Keratinocyte (primary cell): ENCODE measurements at regions not wholly inside any gene's neighbourhood (a gene's known extent, or its start where the extent isn't known, plus 50 kb on each side); places are given as distances from the start of the nearest gene placed in this dataset.

Experiments
- DNase-seq: peaks from one replicate; pipeline ENCODE4 v3.0.0-alpha.2; 2011; ENCODE audit warnings: low read depth, missing footprints, low spot score
- FAIRE-seq: peaks from 2 replicates; lab custom pipeline; 2011; peaks lifted over from hg19 to GRCh38; lab: Jason Lieb, UNC
- H2AFZ ChIP-seq: 2 replicates; pipeline ENCODE4 v1.6.0; 2012; ENCODE audit warnings: low read length, control low read depth, inconsistent platforms; ENCODE audit not compliant: control insufficient read depth
- H3K27ac ChIP-seq: 2 replicates; pipeline ENCODE4 v1.5.1; 2011; ENCODE audit warnings: low read length; ENCODE audit not compliant: control insufficient read depth, insufficient read depth
- H3K27me3 ChIP-seq: 3 replicates; pipeline ENCODE4 v1.6.0; 2011; ENCODE audit warnings: low read length; ENCODE audit not compliant: control insufficient read depth, insufficient read depth; ENCODE audit errors: extremely low read depth
- H3K36me3 ChIP-seq, 2 experiments: 2 replicates in 1 of 2; 3 replicates in 1 of 2; pipeline ENCODE4 v1.5.1; 2011; ENCODE audit warnings: low read length in 2 of 2, mild to moderate bottlenecking in 1 of 2; ENCODE audit not compliant: control insufficient read depth in 2 of 2, insufficient read depth in 2 of 2; ENCODE audit errors: extremely low read depth in 1 of 2
- H3K4me1 ChIP-seq: 3 replicates; pipeline ENCODE4 v1.5.1; 2011; ENCODE audit warnings: low read length; ENCODE audit not compliant: control insufficient read depth, insufficient read depth; ENCODE audit errors: extremely low read depth
- H3K4me2 ChIP-seq: 3 replicates; pipeline ENCODE4 v1.6.0; 2011; ENCODE audit warnings: low read depth, low read length; ENCODE audit not compliant: control insufficient read depth, insufficient read depth; ENCODE audit errors: extremely low read depth
- H3K4me3 ChIP-seq, 3 experiments: fragments of 200-600 bp in 1 of 3; sonication (generic) in 1 of 3; 2 replicates in 2 of 3; 3 replicates in 1 of 3; pipeline ENCODE4 v1.5.1; 2011 to 2016; ENCODE audit warnings: low read length in 3 of 3, mild to moderate bottlenecking in 3 of 3, control low read depth in 2 of 3, inconsistent platforms in 1 of 3, low read depth in 1 of 3, mixed read lengths in 1 of 3, mixed run types in 1 of 3, moderate library complexity in 1 of 3; ENCODE audit not compliant: control insufficient read depth in 2 of 3, insufficient read depth in 2 of 3; ENCODE audit errors: extremely low read depth in 1 of 3
- H3K79me2 ChIP-seq: 2 replicates; pipeline ENCODE4 v1.6.0; 2012; ENCODE audit warnings: low read length; ENCODE audit not compliant: control insufficient read depth, insufficient read depth
- H3K9ac ChIP-seq: 3 replicates; pipeline ENCODE4 v1.6.0; 2011; ENCODE audit warnings: low read length; ENCODE audit not compliant: control insufficient read depth, insufficient read depth; ENCODE audit errors: extremely low read depth
- H3K9me1 ChIP-seq: 3 replicates; pipeline ENCODE4 v1.6.0; 2011; ENCODE audit warnings: low read length; ENCODE audit not compliant: control insufficient read depth, insufficient read depth; ENCODE audit errors: extremely low read depth
- H3K9me3 ChIP-seq: 2 replicates; pipeline ENCODE4 v1.5.1; 2012; ENCODE audit warnings: low read depth, low read length; ENCODE audit not compliant: control insufficient read depth
- H4K20me1 ChIP-seq: 3 replicates; pipeline ENCODE4 v1.6.0; 2011; ENCODE audit warnings: low read length; ENCODE audit not compliant: control insufficient read depth, insufficient read depth; ENCODE audit errors: extremely low read depth
- EZH2 ChIP-seq: IDR thresholded peaks from one replicate; pipeline ENCODE4 v1.6.1; 2012; ENCODE audit warnings: inconsistent platforms, mild to moderate bottlenecking, low read length, moderate library complexity
- dilution Hi-C: fragments of 300-500 bp; cut with MboI; formaldehyde crosslinking; loops from one replicate; pipeline ENCODE4 v1.7.0; 2020; ENCODE audit warnings: low sequenced_read_pairs; ENCODE audit not compliant: extremely low pct_ligation_motif_present
- TF ChIP-seq, protein P1 (sequence below), 3 experiments: IDR thresholded peaks in 1 of 3; conservative IDR thresholded peaks in 1 of 3; optimal IDR thresholded peaks in 1 of 3; 2 replicates in 2 of 3; 3 replicates in 1 of 3; pipeline versions ENCODE3 to v1.5.1; 2011; ENCODE audit warnings: low read length in 3 of 3, mild to moderate bottlenecking in 3 of 3, moderate library complexity in 2 of 3, control low read depth in 1 of 3, inconsistent platforms in 1 of 3; ENCODE audit not compliant: insufficient read depth in 2 of 3; ENCODE audit errors: extremely low read depth in 1 of 3

DNA sequence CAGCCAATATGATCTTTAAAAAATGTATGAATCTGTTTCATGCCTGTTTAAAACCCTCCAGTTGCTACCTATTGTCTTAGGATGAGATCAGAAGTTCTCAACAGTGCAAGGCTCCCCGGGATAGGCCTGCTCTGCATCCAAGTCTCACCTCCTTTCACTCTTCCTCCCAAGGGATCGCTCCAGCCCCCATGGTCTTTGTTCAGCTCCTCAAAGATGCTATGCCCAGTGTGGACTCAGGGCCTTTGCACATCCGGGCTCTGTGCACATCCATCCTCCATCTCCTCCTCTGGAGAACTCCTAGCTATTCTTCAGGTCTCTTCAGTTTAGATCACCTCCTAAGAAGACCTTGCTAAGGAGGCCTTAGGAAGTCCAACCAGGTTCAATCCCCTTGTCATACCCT, 82.7 kb upstream of the LEP start:
- Histone ChIP-seq H3K27ac (no peak overlapping the region), H3K4me1 (peaks cover 1% of the 10 kb centered on the region), H3K4me3 (no peak overlapping the region), H3K9me3 (no peaks in the 10 kb centered on the region), H3K27me3 (no peaks in the 10 kb centered on the region), H3K79me2 (no peaks in the 10 kb centered on the region), H3K9me1 (no peaks in the 10 kb centered on the region), H3K9ac (no peak overlapping the region), H4K20me1 (no peaks in the 10 kb centered on the region), H2AFZ (no peak overlapping the region), H3K4me2 (no peak overlapping the region), H3K36me3 (no peaks in the 10 kb centered on the region)
- FAIRE-seq (no peak), DNase-seq (no peak)
- dilution Hi-C loops: no loop called here
- TF ChIP-seq, protein P1, sequence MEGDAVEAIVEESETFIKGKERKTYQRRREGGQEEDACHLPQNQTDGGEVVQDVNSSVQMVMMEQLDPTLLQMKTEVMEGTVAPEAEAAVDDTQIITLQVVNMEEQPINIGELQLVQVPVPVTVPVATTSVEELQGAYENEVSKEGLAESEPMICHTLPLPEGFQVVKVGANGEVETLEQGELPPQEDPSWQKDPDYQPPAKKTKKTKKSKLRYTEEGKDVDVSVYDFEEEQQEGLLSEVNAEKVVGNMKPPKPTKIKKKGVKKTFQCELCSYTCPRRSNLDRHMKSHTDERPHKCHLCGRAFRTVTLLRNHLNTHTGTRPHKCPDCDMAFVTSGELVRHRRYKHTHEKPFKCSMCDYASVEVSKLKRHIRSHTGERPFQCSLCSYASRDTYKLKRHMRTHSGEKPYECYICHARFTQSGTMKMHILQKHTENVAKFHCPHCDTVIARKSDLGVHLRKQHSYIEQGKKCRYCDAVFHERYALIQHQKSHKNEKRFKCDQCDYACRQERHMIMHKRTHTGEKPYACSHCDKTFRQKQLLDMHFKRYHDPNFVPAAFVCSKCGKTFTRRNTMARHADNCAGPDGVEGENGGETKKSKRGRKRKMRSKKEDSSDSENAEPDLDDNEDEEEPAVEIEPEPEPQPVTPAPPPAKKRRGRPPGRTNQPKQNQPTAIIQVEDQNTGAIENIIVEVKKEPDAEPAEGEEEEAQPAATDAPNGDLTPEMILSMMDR (optimal IDR thresholded peaks at IDR 0.05 in 1 of 3, IDR thresholded peaks at IDR 0.05 in 1 of 3, conservative IDR thresholded peaks at IDR 0.05 in 1 of 3; ENCODE audit: extremely low read depth in 1 of 3, insufficient read depth in 2 of 3, low read length in 3 of 3): no peak

GRCh38 chr7:128160296-128160695, 80.8 kb upstream of the LEP start:
- no peak overlapping the region for H3K9ac ChIP-seq
- H3K4me1 ChIP-seq: peaks cover 20% of the 10 kb centered on the region
- no peaks in the 10 kb centered on the region for H3K36me3 ChIP-seq
- no peaks in the 10 kb centered on the region for H3K9me3 ChIP-seq
- no peak for FAIRE-seq
- no peaks in the 10 kb centered on the region for H3K27me3 ChIP-seq
- TF ChIP-seq, protein P1 (optimal IDR thresholded peaks at IDR 0.05 in 1 of 3, IDR thresholded peaks at IDR 0.05 in 1 of 3, conservative IDR thresholded peaks at IDR 0.05 in 1 of 3; ENCODE audit: extremely low read depth in 1 of 3, insufficient read depth in 2 of 3, low read length in 3 of 3): no peak
- no peak for TF ChIP-seq EZH2
- no peak overlapping the region for H2AFZ ChIP-seq
- no peak overlapping the region for H3K4me3 ChIP-seq
- no peaks in the 10 kb centered on the region for H3K79me2 ChIP-seq
- no peak overlapping the region for H3K4me2 ChIP-seq
- no peaks in the 10 kb centered on the region for H3K9me1 ChIP-seq
- dilution Hi-C loops: no loop called here
- no peaks in the 10 kb centered on the region for H4K20me1 ChIP-seq
- DNase-seq: no peak
- no peak overlapping the region for H3K27ac ChIP-seq
